H1 (cell line): ENCODE measurements at regions not wholly inside any gene's neighbourhood (a gene's known extent, or its start where the extent isn't known, plus 50 kb on each side); places are given as distances from the start of the nearest gene placed in this dataset.

ENCODE experiments used
- CTCF ChIA-PET: fragments of 300-600 bp; sonication (Branson Sonifier 250); formaldehyde crosslinking; loops from one replicate; lab custom pipeline; 2021; ENCODE audit not compliant: partially characterized antibody; lab: Charles Lee
- POLR2A ChIA-PET: fragments of 300-600 bp; sonication (Branson Sonifier 250); formaldehyde crosslinking; loops from one replicate; lab custom pipeline; 2021; ENCODE audit warnings: inconsistent platforms; ENCODE audit not compliant: partially characterized antibody; lab: Charles Lee
- DNase-seq, 2 experiments: peaks; one replicate each; pipeline versions ENCODE4 v3.0.0 to v3.0.0-alpha.2; 2010 to 2022; ENCODE audit warnings: low spot score in 2 of 2, low read depth in 1 of 2, mixed read lengths in 1 of 2
- FAIRE-seq: peaks from 2 replicates; lab custom pipeline; 2011; peaks lifted over from hg19 to GRCh38; lab: Jason Lieb, UNC
- H2AFZ ChIP-seq: 2 replicates; pipeline ENCODE4 v1.8.1; 2012; ENCODE audit warnings: low read length, inconsistent platforms
- H2AK5ac ChIP-seq: 2 replicates; pipeline ENCODE4 v1.6.1; 2013; ENCODE audit warnings: low read depth, low read length
- H2BK120ac ChIP-seq: replicated peaks from 2 replicates; pipeline ENCODE3; 2013; ENCODE audit warnings: low read depth, low read length, inconsistent platforms
- H2BK12ac ChIP-seq: 2 replicates; pipeline ENCODE4 v1.6.1; 2013; ENCODE audit warnings: low read depth, low read length
- H2BK15ac ChIP-seq: 2 replicates; pipeline ENCODE4 v1.6.1; 2013; ENCODE audit warnings: low read length
- H2BK20ac ChIP-seq: 2 replicates; pipeline ENCODE4 v1.6.1; 2013; ENCODE audit warnings: low read length
- H2BK5ac ChIP-seq: 2 replicates; pipeline ENCODE4 v1.6.1; 2013; ENCODE audit warnings: low read depth, low read length
- H3K14ac ChIP-seq: 2 replicates; pipeline ENCODE4 v1.6.1; 2013; ENCODE audit warnings: inconsistent platforms; ENCODE audit not compliant: insufficient read length
- H3K18ac ChIP-seq: 2 replicates; pipeline ENCODE4 v1.6.1; 2013; ENCODE audit warnings: low read length; ENCODE audit errors: extremely low read depth
- H3K23ac ChIP-seq: 2 replicates; pipeline ENCODE4 v1.6.1; 2013; ENCODE audit warnings: inconsistent platforms; ENCODE audit not compliant: insufficient read length
- H3K23me2 ChIP-seq: 2 replicates; pipeline ENCODE4 v1.6.1; 2013; ENCODE audit warnings: low read depth, low read length
- H3K27ac ChIP-seq: 2 replicates; pipeline ENCODE4 v1.6.1; 2011; ENCODE audit warnings: low read depth, low read length, inconsistent platforms
- H3K27me3 ChIP-seq, 4 experiments: replicated peaks in 1 of 4; 1 replicate in 1 of 4; 2 replicates in 3 of 4; pipeline versions ENCODE4 v1.6.1 to v1.8.1; 2011 to 2013; ENCODE audit warnings: low read length in 3 of 4, mild to moderate bottlenecking in 3 of 4, inconsistent platforms in 2 of 4, mixed read lengths in 2 of 4, moderate library complexity in 1 of 4; ENCODE audit not compliant: control insufficient read depth in 3 of 4, insufficient read depth in 3 of 4; ENCODE audit errors: extremely low read depth in 1 of 4
- H3K36me3 ChIP-seq, 4 experiments: 2 replicates each; pipeline versions ENCODE4 v1.6.1 to v1.8.1; 2011 to 2013; ENCODE audit warnings: mild to moderate bottlenecking in 4 of 4, low read length in 3 of 4, moderate library complexity in 2 of 4, control low read depth in 1 of 4, inconsistent platforms in 1 of 4; ENCODE audit not compliant: insufficient read depth in 4 of 4, control insufficient read depth in 2 of 4
- H3K4ac ChIP-seq: replicated peaks from 2 replicates; pipeline ENCODE3; 2013; ENCODE audit warnings: low read length, low read depth, mixed read lengths, inconsistent platforms; ENCODE audit not compliant: insufficient read length
- H3K4me1 ChIP-seq, 4 experiments: replicated peaks in 1 of 4; 1 replicate in 1 of 4; 2 replicates in 3 of 4; pipeline versions ENCODE4 v1.6.1 to v1.8.1; 2011 to 2013; ENCODE audit warnings: low read length in 3 of 4, inconsistent platforms in 2 of 4, mixed read lengths in 1 of 4; ENCODE audit not compliant: insufficient read depth in 4 of 4, control insufficient read depth in 3 of 4
- H3K4me2 ChIP-seq, 2 experiments: 2 replicates each; pipeline versions ENCODE4 v1.6.1 to v1.8.1; 2011 to 2013; ENCODE audit warnings: low read depth in 2 of 2, low read length in 2 of 2, control low read depth in 1 of 2, inconsistent platforms in 1 of 2, mild to moderate bottlenecking in 1 of 2; ENCODE audit not compliant: insufficient read depth in 1 of 2
- H3K4me3 ChIP-seq, 4 experiments: fragments of 200-600, 300-600 bp in 1 of 4; sonication (generic), shearing (Covaris generic), sonication (Bioruptor Twin) in 1 of 4; 2 replicates each; pipeline versions ENCODE4 v1.5.1 to v1.8.1; 2011 to 2016; ENCODE audit warnings: low read length in 4 of 4, low read depth in 3 of 4, control low read depth in 2 of 4, inconsistent platforms in 2 of 4, mild to moderate bottlenecking in 2 of 4, mixed read lengths in 1 of 4, moderate library complexity in 1 of 4; ENCODE audit not compliant: insufficient read depth in 2 of 4; ENCODE audit errors: extremely low read depth in 1 of 4
- H3K56ac ChIP-seq: replicated peaks from 2 replicates; pipeline ENCODE3; 2013; ENCODE audit warnings: low read depth, mild to moderate bottlenecking, mixed read lengths, low read length, inconsistent platforms; ENCODE audit not compliant: insufficient read length
- H3K79me1 ChIP-seq: 2 replicates; pipeline ENCODE4 v1.6.1; 2013; ENCODE audit warnings: low read depth, low read length, control low read depth
- H3K79me2 ChIP-seq, 2 experiments: 2 replicates each; pipeline versions ENCODE4 v1.6.1 to v1.8.1; 2012 to 2013; ENCODE audit warnings: low read length in 2 of 2, mild to moderate bottlenecking in 2 of 2, inconsistent platforms in 1 of 2; ENCODE audit not compliant: insufficient read depth in 2 of 2, control insufficient read depth in 1 of 2
- H3K9ac ChIP-seq, 4 experiments: replicated peaks in 1 of 4; 1 replicate in 1 of 4; 2 replicates in 3 of 4; pipeline versions ENCODE4 v1.6.1 to v1.8.1; 2011 to 2013; ENCODE audit warnings: low read depth in 3 of 4, low read length in 3 of 4, control low read depth in 2 of 4, mild to moderate bottlenecking in 2 of 4, moderate library complexity in 2 of 4, inconsistent platforms in 1 of 4; ENCODE audit errors: extremely low read depth in 1 of 4
- H3K9me3 ChIP-seq, 2 experiments: 2 replicates each; pipeline versions ENCODE4 v1.6.1 to v1.8.1; 2012 to 2013; ENCODE audit warnings: mild to moderate bottlenecking in 2 of 2, moderate library complexity in 2 of 2, control low read depth in 1 of 2, inconsistent platforms in 1 of 2, low read depth in 1 of 2, low read length in 1 of 2, mixed read lengths in 1 of 2; ENCODE audit not compliant: insufficient read depth in 2 of 2
- H4K20me1 ChIP-seq, 2 experiments: replicated peaks in 1 of 2; 2 replicates each; pipeline versions ENCODE3 to v1.8.1; 2011 to 2013; ENCODE audit warnings: inconsistent platforms in 2 of 2, low read length in 2 of 2, mild to moderate bottlenecking in 1 of 2; ENCODE audit not compliant: insufficient read depth in 2 of 2, control insufficient read depth in 1 of 2
- H4K5ac ChIP-seq: 2 replicates; pipeline ENCODE4 v1.6.1; 2013; ENCODE audit warnings: low read length, low read depth, mixed read lengths, inconsistent platforms; ENCODE audit not compliant: insufficient read length
- H4K8ac ChIP-seq: 2 replicates; pipeline ENCODE4 v1.8.0; 2013; ENCODE audit warnings: mild to moderate bottlenecking, moderate library complexity, low read length, inconsistent platforms; ENCODE audit not compliant: insufficient read depth; ENCODE audit errors: extremely low read depth
- H4K91ac ChIP-seq: replicated peaks from 2 replicates; pipeline ENCODE3; 2013; ENCODE audit warnings: low read length, mixed read lengths, inconsistent platforms; ENCODE audit not compliant: insufficient read length
- ASH2L ChIP-seq: fragments of 200-600, 300-600 bp; sonication (generic); IDR thresholded peaks from one replicate; pipeline ENCODE4 v1.7.1; 2017; ENCODE audit warnings: low read length
- CREB1 ChIP-seq: IDR thresholded peaks from 2 replicates; pipeline ENCODE4 v1.6.1; 2012; ENCODE audit warnings: inconsistent platforms
- KDM1A ChIP-seq: fragments of 200-600, 300-600 bp; sonication (generic); IDR thresholded peaks from 2 replicates; pipeline ENCODE4 v1.7.1; 2016; ENCODE audit warnings: mild to moderate bottlenecking, low read length, borderline replicate concordance
- KDM5A ChIP-seq: fragments of 200-600 bp; IDR thresholded peaks from 2 replicates; pipeline ENCODE4 v1.7.1; 2012; ENCODE audit warnings: mild to moderate bottlenecking, low read length, inconsistent platforms, mixed read lengths
- NRF1 ChIP-seq: IDR thresholded peaks from 2 replicates; pipeline ENCODE4 v1.6.1; 2011; ENCODE audit warnings: mild to moderate bottlenecking, low read depth, low read length, improper control_type of control experiment
- RNF2 ChIP-seq: fragments of 200-900, 300-1000 bp; sonication (generic); IDR thresholded peaks from 2 replicates; pipeline ENCODE4 v1.7.1; 2016; ENCODE audit warnings: borderline replicate concordance, low read depth, mild to moderate bottlenecking, antibody characterized with exemption, low read length; ENCODE audit not compliant: poor library complexity, severe bottlenecking; ENCODE audit errors: missing control alignments
- SAP30 ChIP-seq: fragments of 300-600 bp; sonication (generic); IDR thresholded peaks from 2 replicates; pipeline ENCODE4 v1.7.1; 2012; ENCODE audit warnings: low read length, moderate library complexity, mild to moderate bottlenecking, inconsistent platforms; ENCODE audit not compliant: insufficient read depth, insufficient replicate concordance
- TBP ChIP-seq: IDR thresholded peaks from 2 replicates; pipeline ENCODE4 v1.6.1; 2011; ENCODE audit warnings: low read depth, low read length, improper control_type of control experiment
- WGBS, 2 experiments: shearing (Covaris generic) in 1 of 2; methylation state at CpG; one replicate each; pipeline versions ENCODE4 v1.1.6 to v1.1.7; 2013 to 2015; ENCODE audit warnings: low lambda C conversion rate in 2 of 2, mixed read lengths in 2 of 2, inconsistent platforms in 1 of 2, low coverage in 1 of 2, missing lambda C conversion rate in 1 of 2; ENCODE audit not compliant: insufficient replicate concordance in 2 of 2, insufficient coverage in 1 of 2, insufficient read length in 1 of 2; ENCODE audit errors: extremely low coverage in 1 of 2, missing lambda C conversion rate in 1 of 2; 5-methylcytosine and 5-hydroxymethylcytosine counted together

GRCh38 chr16:86040496-86040895 is 141.5 kb downstream of the IRF8 start:
- Histone ChIP-seq H3K79me2 (no peaks in the 10 kb centered on the region), H2BK5ac (no peak overlapping the region), H2AK5ac (no peak overlapping the region), H2AFZ (no peak overlapping the region), H2BK12ac (no peak overlapping the region), H3K4me1 (no peaks in the 10 kb centered on the region; a peak in 1 of 7 replicates), H3K79me1 (no peaks in the 10 kb centered on the region), H3K14ac (no peak overlapping the region), H3K27ac (no peak overlapping the region), H3K9me3 (no peaks in the 10 kb centered on the region), H3K18ac (no peak overlapping the region), H2BK20ac (no peak overlapping the region), H3K36me3 (no peaks in the 10 kb centered on the region), H3K9ac (no peak overlapping the region), H3K4ac (no peak overlapping the region), H4K8ac (no peak overlapping the region), H3K4me3 (no peak overlapping the region), H3K56ac (no peak overlapping the region), H4K91ac (no peak overlapping the region), H4K20me1 (no peaks in the 10 kb centered on the region), H2BK120ac (no peak overlapping the region), H2BK15ac (no peak overlapping the region), H3K27me3 (no peaks in the 10 kb centered on the region; a peak in 1 of 7 replicates), H3K23me2 (no peaks in the 10 kb centered on the region), H4K5ac (no peak overlapping the region), H3K4me2 (no peak overlapping the region), H3K23ac (no peak overlapping the region)
- DNase-seq (no peak), FAIRE-seq (no peak)
- CTCF ChIA-PET = interaction anchor here (0.7 to 3.8 kb wide), 10 partner anchors 8 to 584 kb away, joined by 3 to 15 read pairs (median 3); no protein-coding TSS in a partner anchor
- WGBS, 2 experiments = 89% methylated on average over 14 of the region's 17 CpGs; no CpG with 5 or more reads in 1 of the 2 experiments
- POLR2A ChIA-PET = no interaction called here
- TF ChIP-seq TBP (no peak), CREB1 (no peak), KDM5A (no peak), RNF2 (no peak), KDM1A (no peak), NRF1 (no peak), SAP30 (no peak), ASH2L (no peak)
